HG03135 (cell line): ENCODE measurements at regions not wholly inside any gene's neighbourhood (a gene's known extent, or its start where the extent isn't known, plus 50 kb on each side); places are given as distances from the start of the nearest gene placed in this dataset.
"Not testable (repeated sequence)": the region's sequence is repeated elsewhere in the genome, so short reads cannot be mapped to it uniquely, and the experiment has no call there.

Experiments
- ATAC-seq: cut with Tn5 transposase; IDR thresholded peaks from one replicate; pipeline ENCODE4 v1.9.1; 2021; ENCODE audit warnings: mild to moderate bottlenecking, moderate library complexity; ENCODE audit not compliant: unreplicated experiment

DNA sequence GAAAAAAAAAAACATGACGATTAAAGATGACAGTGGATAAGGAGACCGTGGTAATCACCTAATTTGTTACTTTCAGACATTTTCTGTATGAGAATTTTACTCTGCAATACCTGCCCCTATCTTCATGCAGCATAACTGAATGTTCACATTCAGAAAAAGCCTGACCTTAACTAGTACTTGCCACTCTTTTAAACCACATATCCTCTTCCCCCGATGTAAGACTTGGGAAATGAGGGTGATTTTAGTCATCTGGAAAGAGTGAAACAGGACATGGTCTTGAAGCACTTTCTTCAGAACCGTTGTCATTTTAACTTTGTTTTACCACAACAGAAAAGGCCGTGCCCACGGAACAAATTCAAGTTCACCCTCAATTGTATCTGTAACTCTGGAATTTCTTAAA lies 318.5 kb downstream of the BCL2L11 start:
- not testable (repeated sequence) for ATAC-seq

DNA sequence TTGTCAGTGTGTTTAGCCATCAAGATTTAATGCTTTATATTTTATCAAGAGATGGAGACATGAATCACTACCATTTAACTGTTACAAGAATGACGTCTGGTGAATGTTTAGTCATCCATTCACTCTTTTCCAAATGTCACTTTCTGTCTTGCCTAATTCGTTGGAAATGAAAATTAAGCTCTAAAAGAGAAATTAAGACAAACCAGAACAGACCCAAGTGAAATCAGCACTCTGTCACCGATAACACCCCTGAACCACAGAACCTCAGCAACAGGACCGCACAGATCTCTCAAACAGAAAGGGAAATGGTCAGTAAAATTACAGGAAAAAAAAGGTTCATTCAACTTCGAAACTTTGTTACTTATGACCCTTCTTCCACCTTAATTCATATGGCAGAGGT lies 320.9 kb downstream of the BCL2L11 start:
- not testable (repeated sequence) for ATAC-seq

DNA sequence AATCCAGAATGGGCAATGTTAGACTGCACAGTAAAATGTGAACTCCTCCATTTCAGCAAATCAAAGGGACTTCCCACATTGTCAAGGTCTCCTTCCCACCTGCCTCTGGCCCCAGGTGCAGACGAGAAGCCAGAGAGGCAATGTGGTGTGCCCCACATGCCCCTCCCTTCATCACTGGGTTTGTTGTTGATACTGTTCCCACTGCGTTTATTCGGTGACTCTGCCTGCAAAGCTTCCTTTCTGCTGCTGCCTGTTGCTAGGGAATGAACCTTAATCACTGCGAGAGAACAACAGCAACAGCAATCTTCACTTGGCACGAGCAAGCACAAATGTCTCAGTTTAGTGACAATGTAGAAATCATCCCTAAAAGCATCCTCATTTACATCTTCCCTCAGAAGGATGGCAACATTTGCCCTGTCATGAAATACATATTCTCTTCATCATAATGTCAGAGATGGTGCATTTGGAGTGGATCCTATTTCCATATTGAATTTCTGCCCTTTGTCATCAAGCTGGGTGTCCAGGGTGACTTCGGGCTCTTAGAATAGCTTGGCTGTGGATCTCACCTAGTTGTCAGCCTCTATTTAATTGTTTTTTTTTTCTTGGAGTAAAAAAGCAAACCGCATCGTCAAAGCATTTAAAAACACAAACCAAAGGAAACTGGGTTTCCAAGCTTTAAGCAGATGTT lies 322.2 kb downstream of the BCL2L11 start:
- ATAC-seq, result not testable (repeated sequence)

DNA sequence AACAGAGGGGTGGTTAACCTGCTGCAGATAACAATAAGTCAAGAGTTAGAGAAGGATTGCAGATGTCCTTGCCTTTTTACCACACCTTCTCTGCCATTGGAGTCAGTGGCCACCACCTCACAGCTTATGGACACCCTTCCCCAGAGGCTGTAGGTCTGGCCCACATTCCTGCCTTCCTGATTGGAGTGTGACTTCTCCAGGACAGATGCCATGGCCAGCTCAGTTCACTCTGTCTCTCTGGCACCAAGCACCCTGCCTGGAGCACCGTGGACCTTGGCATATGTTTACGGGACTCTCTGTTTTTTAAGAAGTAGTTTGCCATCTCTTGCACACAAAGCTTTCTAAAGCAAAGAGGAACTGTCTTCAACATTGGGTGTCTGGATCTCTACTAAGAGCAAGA lies 323.8 kb downstream of the BCL2L11 start:
- not testable (repeated sequence) for ATAC-seq

DNA sequence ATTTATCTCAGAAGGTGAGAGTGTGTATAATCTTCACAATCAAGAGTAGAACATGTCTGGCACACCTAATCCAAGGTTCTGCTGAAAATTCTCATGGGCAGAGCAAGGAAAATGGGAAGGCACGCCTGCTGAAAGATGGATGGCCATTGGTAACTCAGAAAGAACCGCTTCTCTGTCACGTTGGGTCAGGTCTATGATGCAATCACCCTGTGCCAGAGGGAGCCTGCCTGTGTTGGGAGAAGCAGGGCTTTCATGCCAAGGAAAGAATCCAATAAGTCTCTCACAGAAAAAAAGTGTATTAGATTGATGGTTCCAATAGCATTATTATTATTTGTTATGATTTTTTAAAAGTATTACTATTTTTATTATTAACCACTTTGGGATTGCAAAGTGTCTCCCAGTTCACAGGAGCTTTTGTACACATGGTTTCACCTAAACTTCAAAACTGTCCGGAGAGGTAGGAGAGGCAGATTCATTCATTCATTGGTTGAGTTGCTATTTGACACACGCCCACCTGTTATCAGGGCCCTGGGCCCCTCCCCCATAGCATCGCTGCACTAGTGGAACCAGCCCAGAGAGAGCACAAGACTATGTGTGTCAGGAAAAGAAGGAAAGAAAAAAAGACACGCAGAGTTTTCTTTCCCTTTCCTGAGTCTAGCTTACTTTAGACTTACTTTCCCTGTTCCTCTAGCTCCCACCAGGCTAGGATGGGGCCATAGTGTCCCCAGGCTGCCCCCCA lies 324.6 kb downstream of the BCL2L11 start:
- not testable (repeated sequence) for ATAC-seq

GRCh38 chr2:111445941-111446340 lies 325.2 kb downstream of the BCL2L11 start:
- ATAC-seq, result not testable (repeated sequence)

DNA sequence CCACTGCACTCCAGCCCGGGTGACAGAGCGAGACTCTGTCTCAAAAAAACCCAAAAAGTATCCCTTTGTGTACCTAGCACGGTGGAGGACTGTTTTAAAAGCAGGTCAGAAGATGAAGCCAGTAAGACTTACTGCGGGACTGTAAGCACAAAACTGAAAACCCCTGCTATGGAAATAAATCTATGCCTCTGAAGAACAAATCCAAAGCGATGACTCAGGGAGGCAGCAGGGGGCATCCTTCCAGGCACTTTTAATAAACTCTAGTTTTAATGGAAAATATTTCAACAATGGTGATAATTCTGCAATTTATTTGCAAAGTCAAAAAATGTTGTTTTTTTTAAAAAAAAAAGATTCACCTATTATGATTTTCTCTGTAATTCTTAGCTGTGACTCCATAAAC lies 326.8 kb downstream of the BCL2L11 start:
- ATAC-seq, result not testable (repeated sequence)

DNA sequence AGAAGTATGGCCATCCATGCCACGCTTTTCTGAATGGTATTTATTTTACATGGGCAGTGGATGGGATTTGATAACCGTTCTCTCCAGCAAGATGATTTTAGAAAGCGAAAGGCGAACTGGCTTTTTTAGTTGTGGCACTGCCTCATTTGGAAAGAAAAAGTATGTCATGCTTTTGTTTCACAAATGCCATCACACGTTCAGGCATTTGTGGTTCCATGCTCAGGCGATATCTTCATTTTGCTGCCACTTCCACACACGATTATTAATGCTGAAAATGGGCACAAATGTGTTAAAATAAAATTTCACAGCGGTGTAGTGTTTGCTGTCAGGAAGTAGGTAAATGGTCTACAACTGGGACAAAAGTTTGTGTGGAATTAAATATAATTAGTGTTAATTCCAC lies 328.1 kb downstream of the BCL2L11 start:
- ATAC-seq, result not testable (repeated sequence)

DNA sequence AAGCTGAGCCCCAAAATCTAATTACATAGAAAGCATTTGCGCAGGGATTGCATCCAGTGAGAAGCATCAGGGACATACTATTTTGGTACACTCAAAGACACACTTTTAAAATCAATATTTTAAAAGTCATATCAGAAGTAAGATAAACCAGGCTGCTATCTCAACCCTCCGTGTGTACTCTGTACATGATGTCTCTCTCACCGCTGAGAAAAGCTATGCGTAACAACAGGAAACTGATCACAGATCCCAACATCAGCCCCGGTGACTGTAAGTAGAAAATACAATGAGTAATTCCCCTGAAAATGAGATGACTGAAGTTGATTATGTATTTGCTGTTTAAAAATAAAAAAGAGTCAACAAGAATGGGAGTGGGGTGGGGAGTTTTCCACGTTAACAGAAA lies 329.8 kb downstream of the BCL2L11 start:
- not testable (repeated sequence) for ATAC-seq

GRCh38 chr2:111451692-111452199 lies 331.0 kb downstream of the BCL2L11 start:
- ATAC-seq, result not testable (repeated sequence)

- ATAC-seq, result not testable (repeated sequence)
Measured at GRCh38 chr2:111452208-111452607, 331.5 kb downstream of the BCL2L11 start.

- not testable (repeated sequence) for ATAC-seq
Measured at GRCh38 chr2:111453308-111453707, 332.6 kb downstream of the BCL2L11 start.

GRCh38 chr2:111453816-111454215 lies 333.1 kb downstream of the BCL2L11 start:
- ATAC-seq, result not testable (repeated sequence)

GRCh38 chr2:111454404-111454803 lies 333.7 kb downstream of the BCL2L11 start:
- ATAC-seq, result peak; percentile 82

DNA sequence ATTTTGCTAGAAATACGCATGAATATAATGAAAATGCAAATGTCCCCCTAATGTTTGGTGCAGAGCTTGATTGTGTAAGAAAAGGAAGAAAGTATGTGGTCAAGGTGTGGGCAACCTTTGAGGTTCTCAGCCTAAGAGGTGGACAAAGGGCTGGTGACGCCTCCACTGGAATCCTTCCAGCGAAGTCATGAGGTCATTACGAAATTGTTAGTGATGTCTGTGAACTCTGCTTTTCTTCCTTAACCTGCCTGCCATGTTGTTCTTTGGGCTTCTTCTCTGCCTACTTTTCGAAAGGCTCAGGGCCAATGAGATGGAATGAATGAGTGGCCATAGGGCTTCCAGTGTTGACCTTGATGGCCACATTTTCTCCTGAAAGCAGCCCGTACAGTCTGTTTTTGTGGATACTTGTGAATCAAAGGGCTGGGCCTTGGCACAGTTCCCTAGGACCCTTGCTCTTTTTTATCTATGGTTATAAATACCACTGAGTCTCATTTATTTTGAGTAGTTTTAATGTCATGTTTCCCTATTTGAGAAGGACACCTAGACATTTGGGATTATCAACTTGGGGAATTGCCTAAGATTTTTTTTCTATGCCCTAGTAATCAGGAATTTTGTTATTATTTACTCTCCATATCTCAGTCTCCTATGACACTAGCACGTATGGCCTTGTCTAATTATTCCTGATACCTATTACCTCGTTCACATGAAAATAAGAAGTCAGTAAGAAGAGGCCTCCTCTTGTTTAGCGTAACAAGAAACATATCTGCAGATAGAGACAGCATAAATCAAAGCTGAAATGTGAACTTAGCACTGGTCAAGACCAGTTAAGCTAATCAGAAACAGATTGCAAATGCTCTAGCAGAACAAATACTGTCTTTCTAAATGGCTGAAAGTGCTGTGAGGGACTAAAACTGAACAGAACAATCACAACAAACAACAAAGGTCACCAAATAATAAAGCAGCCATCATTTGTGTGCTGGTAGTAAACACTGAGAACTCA lies 334.6 kb downstream of the BCL2L11 start:
- ATAC-seq, result not testable (repeated sequence)

- not testable (repeated sequence) for ATAC-seq
Measured at GRCh38 chr2:111457191-111457590, 336.5 kb downstream of the BCL2L11 start.

- not testable (repeated sequence) for ATAC-seq
Measured at GRCh38 chr2:111460901-111461300, 340.2 kb downstream of the BCL2L11 start.

- ATAC-seq, result not testable (repeated sequence)
Measured at GRCh38 chr2:111461831-111462230, 341.1 kb downstream of the BCL2L11 start.

DNA sequence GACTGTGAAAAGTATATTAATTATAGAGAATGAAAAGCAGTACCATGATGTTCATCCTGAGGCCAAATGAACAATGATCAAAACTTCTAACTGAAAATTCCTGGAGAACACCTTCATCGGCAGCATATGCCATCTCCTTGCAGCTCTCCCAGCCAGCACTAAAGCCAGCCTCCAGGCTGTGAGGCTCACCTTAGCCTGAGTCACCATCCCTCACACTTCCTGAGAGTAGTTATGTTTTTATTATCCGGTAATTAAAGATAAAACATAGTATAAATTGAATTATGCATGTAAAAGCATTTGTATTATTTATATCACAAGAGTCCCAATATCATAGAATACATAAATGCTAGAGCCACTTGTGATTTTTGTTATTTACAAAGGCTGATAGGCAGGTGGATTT lies 341.9 kb downstream of the BCL2L11 start:
- not testable (repeated sequence) for ATAC-seq

DNA sequence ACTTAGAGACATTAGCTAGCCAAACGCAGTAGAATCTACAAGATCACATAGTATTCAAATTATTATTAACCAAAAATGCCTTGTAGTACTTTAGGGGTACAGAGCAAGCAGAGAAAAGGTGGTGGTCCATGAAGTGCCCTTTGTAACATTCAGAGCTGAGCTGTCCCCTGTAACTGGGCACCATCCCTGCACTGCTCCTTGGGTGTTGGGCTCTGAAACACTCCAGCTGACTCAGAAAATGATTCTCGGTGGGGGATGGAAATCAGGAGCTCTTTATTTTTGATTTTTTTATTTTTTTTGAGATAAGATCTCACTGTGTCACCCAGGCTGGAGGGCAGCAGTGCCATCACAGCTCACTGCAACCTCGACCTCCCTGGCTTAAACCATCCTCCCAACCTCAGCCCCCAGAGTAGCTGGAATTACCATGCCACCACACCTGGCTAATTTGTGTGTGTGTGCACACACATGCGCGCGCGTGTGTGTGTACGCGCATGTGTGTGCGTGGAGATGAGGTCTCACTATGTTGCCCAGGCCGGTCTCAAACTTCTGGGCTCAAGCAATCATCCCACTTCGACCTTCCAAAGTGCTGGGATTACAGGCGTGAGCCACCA lies 342.6 kb downstream of the BCL2L11 start:
- peak; percentile 4 for ATAC-seq
